EH (cell line): ENCODE measurements at regions not wholly inside any gene's neighbourhood (a gene's known extent, or its start where the extent isn't known, plus 50 kb on each side); places are given as distances from the start of the nearest gene placed in this dataset.

Experiments
- DNase-seq: peaks from one replicate; pipeline ENCODE4 v3.0.0-alpha.2; 2015; ENCODE audit warnings: low read depth

- no peak for DNase-seq
These were observed 514.4 kb upstream of the SALL1 start for GRCh38 chr16:51665436-51665998.

GRCh38 chr16:51658531-51658930 is 507.5 kb upstream of the SALL1 start:
- DNase-seq, result no peak

- no peak for DNase-seq
These were observed 506.8 kb upstream of the SALL1 start for GRCh38 chr16:51657848-51658247.

GRCh38 chr16:51655249-51655648 is 504.2 kb upstream of the SALL1 start:
- no peak for DNase-seq

GRCh38 chr16:51651061-51651466 is 500.0 kb upstream of the SALL1 start:
- DNase-seq, result no peak

- DNase-seq, result no peak
These were observed 498.6 kb upstream of the SALL1 start for GRCh38 chr16:51649631-51650030.

- peak; percentile 74 for DNase-seq
These were observed 497.5 kb upstream of the SALL1 start for GRCh38 chr16:51648526-51648925.

DNA sequence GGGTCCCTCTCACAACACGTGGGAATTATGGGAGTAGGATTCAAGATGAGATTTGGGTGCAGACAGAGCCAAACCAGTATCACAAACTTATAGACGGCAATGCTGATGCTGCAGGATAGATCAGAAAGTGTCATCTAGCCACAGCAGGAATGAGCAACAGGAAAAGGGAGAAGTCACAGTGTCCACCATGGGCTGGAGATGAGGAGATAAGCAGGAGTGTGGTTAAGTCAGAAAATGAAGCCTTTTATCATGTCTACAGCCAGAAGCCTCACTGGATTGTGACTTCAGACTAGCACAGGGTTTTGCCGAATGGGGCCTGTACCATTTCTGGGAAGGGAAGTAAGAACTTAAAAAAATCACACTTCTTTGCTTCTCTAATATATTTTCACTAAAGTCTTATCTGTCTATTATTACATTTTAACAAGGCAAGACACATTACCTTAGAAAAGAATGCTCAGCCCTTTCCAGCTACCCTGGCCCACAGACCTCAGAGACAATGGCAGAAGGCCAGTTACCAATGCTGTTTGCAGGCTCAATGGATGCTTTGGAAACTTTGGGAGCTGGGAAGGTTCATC is 490.2 kb upstream of the SALL1 start:
- peak; percentile 58 for DNase-seq

DNA sequence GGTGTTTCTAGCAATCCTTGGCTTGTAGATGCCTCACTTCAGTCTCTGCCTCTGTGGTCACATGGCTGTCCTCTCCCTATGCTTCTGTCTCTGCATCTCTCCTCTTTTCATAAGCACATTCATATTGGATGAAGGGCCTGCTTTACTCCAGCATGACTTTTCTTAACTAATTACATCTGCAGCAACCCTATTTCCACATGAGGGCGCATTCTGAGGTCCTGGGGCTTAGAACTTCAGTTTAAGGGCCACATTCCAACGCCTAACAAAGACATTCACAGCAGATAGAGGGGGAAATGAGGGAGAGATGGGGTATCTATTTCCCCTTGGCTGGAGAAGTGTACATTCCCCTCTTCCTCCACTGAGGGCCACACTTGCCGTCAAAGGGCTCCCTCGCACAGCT is 489.1 kb upstream of the SALL1 start:
- no peak for DNase-seq

DNA sequence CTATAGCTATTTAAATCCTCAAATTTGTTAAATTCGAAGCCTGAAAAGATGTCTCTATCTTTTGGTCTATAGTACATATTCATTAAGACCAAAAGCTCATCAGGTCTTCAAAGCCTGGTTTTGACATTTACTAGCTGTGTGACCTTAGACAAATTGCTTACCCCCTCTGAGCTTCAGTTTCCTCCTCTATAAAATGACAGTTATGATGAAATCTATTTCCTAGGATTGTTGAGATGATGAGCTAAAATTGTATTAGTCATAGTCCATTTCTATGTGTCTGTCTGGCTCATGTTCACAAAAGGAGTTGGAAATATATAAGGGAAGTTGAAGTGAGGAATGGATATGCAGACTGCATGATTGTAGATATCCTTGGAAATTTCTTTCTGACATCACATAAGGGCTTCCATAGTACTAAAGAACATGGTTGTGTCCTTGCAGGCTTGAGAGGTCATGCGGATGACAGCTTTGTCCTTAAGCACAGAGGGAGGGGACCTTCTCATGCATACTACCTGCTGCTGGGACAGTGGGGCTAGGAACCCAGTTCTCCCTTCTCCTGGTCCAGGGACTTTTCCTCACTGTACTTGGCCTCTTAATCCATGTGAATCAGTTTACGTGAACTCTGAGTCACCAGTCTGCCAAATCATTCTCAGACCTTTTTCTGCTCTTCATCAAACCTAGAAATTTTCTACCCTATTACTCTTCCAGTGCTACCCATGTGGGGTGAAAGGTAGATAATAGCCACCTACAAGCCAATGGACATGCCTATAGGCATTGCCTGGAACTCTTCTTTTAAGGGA is 487.5 kb upstream of the SALL1 start:
- DNase-seq, result peak; percentile 26

DNA sequence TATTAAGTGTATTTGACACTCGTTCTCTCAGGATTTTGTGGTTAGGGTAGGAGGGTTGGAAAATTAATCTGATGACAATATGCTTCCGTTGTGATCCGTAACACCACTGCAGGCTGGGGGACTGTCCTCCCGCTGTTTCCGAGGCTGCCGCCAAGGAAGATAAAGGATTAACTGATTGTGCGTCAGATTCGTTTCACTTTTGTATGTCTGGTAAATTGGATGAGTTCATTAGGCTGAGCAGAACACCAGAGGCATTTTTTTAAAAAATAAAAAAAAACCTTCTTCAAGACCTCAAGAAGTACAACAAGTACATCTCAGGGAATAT is 486.7 kb upstream of the SALL1 start:
- no peak for DNase-seq

GRCh38 chr16:51636920-51637769 is 486.1 kb upstream of the SALL1 start:
- peak; percentile 73 for DNase-seq

GRCh38 chr16:51635181-51635580 is 484.1 kb upstream of the SALL1 start:
- no peak for DNase-seq

- no peak for DNase-seq
These were observed 479.0 kb upstream of the SALL1 start for GRCh38 chr16:51630076-51630475.

GRCh38 chr16:51629576-51629975 is 478.5 kb upstream of the SALL1 start:
- no peak for DNase-seq

DNA sequence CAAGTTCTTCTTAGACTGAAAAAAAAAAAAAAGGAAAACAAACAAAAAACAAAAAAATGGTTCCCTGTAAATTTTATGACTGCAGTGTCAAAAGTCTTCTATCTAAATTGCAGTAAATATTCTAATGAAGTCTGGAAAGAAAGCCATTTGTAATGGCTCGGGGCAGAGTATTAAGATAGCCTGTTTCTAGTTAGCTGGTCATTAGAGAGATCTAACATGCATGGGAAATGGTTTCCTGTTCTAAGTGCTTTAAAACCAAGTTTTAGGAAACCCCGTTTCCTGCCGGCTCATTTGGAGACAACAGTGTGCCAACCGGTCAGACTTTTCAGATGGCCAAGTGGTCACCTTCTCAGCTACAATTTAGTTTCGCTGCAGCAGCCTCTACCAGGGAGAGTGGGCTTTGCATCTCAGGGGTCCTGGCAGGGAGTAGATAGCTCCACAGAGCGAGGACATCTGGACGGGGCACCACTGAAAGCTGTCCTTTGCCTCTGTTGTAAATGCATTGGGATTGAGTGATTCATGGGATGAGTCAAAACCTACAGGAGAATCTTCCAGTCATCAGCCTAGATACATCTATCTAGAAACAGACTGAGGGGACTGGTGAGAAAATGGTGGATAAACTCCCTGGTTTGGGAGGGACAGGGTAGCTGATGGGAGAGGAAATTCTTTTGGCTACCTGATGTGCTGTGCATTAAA is 473.2 kb upstream of the SALL1 start:
- peak; percentile 64 for DNase-seq

DNA sequence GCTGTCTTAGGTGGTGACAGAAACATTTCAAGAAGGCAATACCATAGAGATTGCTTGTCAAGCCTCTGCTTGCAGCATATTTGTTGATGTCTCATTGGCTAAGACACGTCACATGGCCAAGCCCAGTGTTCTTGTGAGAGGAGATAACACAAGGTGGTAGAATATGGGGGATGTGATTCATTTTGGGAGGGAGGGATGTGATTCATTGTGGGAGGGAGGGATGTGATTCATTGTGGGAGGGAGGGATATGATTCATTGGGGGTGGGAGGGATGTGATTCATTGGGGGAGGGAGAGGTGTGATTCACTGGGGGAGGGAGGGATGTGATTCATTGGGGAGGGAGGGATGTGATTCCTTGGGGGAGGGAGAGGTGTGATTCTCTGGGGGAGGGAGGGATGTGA is 470.5 kb upstream of the SALL1 start:
- DNase-seq, result peak; percentile 8

- DNase-seq, result no peak
These were observed 464.1 kb upstream of the SALL1 start for GRCh38 chr16:51615141-51615540.

- no peak for DNase-seq
These were observed 456.2 kb upstream of the SALL1 start for GRCh38 chr16:51607201-51607651.

DNA sequence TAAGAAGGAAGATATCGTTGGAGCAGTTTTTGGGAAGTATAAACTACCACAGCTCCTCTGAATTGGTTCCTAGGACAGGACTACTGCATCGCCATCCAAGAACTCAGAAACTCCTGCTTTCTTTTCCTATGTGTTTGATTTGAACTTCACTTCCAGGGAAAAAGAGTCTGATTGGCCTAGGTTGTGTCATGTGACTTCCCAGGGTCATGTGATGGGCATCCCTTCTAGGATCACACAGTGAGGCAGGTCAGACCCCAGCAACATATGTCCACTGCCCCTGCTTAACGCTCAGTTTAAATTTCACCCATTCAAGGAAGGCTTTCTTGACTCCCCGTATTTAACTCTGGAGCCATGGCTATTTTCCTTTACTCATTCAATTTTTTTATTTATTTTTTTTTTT is 445.2 kb upstream of the SALL1 start:
- no peak for DNase-seq

DNA sequence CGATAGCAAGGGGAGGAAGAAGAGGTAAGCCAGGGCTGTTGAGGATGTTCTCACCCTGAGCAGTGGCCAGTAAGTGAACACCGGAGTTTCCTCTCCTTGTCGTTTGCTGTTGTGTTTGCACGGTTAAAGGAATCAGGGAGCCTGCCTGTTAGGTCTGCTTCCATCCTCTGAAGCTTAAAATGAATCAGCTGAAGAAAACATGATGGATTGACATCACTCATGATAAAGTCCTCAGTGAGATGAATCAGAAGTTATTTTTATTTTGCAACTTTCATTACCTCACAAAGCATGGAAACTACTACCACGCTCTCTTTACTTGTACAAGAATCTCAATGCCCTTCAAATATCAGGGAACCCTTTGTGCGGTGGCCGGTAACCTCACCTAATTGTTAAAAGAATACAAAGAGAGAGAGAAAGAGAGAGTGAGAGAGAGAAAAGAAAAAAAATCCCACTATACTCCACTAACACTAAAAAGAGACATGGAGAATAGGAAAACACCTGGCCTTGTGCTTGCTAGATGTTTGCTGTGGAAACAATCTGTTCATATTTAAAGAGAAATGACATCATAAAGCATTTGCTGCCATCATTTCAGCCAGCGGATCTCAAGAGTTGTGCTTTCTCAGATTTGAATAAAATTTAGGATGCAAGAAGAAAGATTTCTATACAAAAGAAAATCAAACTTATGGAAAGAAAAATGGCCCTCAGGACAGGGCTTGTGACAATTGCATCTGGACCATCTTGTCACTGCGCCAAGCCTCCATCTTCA is 441.6 kb upstream of the SALL1 start:
- no peak for DNase-seq
